HG03103 (cell line): ENCODE measurements at regions not wholly inside any gene's neighbourhood (a gene's known extent, or its start where the extent isn't known, plus 50 kb on each side); places are given as distances from the start of the nearest gene placed in this dataset.
"Not testable (repeated sequence)": the region's sequence is repeated elsewhere in the genome, so short reads cannot be mapped to it uniquely, and the experiment has no call there.

Source experiments
- ATAC-seq: cut with Tn5 transposase; IDR thresholded peaks from one replicate; pipeline ENCODE4 v1.9.1; 2021; ENCODE audit warnings: low read depth; ENCODE audit not compliant: unreplicated experiment

DNA sequence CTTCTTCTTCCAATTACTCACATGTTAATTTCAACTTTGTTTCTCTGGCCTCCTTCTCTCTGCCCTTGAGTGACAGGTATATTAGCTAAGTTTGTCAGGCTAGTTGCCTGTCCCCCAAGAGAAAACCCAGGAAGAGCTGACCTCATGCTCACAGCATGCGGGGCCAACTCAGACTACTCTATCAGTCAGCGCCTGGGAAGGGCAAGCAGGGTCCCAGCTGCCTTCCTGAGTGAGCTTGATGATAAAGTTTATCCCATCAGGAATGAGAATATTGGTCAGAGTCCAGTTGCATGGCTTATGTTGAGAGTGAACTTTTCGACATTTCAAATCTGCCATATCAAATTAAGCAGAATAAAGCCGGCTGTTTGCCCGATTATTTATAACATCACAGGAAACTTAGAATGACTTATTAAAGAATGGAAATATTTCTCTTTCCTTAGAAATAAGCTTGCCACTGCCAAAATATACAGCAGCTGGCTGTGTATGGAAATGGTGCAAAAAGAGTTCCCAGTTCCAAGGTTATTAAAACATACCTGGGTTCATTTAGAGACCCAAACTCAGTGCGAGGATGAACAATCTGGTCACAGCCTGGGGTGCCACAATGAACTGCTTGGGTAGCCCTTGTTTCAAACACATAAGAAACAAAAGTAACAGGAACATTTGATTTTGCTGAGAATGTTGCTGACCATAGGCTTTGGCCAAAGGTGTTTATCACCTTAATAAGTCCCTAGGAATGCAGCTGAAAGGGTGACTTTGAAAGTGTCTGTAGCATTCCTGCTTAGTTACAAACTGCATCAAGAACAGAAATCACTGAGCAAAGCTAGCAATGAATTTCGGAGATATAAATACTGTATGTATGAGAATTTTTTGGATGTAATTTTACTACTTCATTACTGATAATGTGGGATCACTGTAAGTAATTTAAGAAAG, 1553.8 kb upstream of the FLRT2 start:
- no peak for ATAC-seq

DNA sequence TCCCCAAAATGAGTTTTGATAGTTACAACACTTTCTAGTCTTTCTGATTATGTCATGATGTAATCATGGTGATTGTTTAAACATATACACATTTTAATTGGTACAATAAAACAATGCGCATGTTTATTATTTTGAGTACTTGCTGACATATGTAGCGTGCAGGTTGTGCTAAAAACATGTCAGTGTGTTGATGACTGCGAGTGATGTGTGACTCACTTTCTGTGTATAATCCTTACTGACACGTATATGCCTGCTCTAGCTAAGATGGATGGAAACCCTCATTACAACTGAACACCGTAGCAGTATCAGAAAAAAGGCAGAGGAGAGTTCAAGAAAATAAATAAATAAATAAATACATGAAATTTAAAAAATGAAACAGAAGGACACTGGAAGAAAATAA, 1552.4 kb upstream of the FLRT2 start:
- ATAC-seq: no peak

DNA sequence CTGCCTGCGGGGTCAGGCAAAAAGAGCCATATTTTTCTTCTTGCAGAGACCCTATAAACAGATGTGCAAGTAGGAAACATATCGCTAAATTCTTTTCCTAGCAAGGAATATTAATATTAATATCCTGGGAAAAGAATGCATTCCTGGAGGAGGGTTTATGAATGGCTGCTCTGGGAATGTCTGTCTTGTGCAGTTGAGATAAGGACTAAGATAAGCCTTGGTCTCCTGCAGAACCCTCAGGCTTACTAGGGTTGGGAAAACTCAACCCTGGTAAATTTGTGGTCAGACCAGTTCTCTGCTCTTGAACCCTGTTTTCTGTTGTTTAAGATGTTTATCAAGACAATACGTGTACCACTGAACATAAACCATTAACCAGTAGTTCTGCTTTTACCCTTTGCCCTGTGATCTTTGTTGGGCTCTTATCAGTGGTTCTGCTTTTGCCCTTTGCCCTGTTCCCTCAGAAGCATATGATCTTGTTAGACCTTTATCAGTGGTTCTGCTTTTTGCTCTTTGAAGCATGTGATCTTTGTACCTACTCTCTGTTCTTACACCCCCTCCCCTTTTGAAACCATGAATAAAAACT, 1548.2 kb upstream of the FLRT2 start:
- ATAC-seq: not testable (repeated sequence)

- no peak for ATAC-seq
Observed at GRCh38 chr14:83988275-83988674, 1541.7 kb upstream of the FLRT2 start.

GRCh38 chr14:83991666-83992065, 1538.3 kb upstream of the FLRT2 start:
- ATAC-seq: no peak

GRCh38 chr14:83992857-83993256, 1537.1 kb upstream of the FLRT2 start:
- no peak for ATAC-seq

DNA sequence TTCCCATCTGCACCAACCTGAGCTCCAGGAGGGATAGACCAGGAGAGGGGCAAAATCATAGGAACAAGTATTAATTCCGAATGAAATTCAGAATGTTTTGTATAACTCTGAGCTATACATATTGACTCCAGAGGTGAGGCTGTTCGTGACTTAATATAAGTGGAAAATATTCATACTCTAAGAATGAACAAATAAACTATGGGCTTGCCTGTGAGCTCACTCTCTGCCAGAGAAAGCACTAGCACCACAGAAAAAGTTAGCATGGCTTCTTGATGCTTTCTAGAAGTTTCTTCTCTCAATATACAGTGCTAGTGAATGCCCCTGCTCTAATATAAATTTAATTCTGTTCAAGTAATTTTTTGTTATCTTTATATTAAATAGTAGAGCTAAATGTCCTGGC, 1536.4 kb upstream of the FLRT2 start:
- ATAC-seq: no peak

- ATAC-seq: no peak
Observed at GRCh38 chr14:83994020-83994419, 1535.9 kb upstream of the FLRT2 start.

DNA sequence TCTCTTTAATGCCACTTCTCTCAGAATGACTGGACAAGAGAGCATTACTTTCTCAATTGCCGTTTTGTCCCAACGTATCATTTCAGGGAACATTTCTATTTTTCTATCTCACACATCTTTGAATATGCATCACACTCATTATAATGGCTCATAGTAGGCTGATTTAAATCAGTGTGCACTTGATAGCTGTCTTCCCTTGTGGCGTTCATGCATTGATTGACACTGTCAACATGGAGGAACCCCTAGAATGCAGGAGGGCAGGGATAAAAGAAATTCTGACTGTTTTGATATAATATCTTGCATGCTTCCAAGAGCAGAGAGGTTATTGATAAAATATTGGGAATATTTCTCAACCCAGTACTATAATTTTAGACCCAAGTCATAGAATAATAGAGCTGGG, 1528.9 kb upstream of the FLRT2 start:
- ATAC-seq: no peak

DNA sequence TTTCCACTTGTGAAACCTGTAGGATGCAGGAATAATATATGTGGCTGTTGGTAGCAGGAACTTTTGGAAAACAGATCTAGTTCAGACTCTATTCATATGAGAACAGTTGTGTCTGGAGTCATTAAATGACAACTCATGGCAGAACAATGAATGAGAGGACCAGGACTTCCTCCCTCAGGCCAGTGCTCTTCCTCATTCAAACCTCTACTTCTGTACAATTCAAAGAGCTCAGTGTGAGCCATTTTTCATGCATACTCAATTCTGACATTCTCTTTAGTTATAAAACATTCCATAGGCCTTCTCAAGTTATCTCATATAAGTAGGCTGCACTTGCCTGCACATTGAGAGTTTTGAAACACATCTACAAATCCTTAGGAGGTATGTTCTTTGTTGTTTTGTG, 1526.6 kb upstream of the FLRT2 start:
- no peak for ATAC-seq

DNA sequence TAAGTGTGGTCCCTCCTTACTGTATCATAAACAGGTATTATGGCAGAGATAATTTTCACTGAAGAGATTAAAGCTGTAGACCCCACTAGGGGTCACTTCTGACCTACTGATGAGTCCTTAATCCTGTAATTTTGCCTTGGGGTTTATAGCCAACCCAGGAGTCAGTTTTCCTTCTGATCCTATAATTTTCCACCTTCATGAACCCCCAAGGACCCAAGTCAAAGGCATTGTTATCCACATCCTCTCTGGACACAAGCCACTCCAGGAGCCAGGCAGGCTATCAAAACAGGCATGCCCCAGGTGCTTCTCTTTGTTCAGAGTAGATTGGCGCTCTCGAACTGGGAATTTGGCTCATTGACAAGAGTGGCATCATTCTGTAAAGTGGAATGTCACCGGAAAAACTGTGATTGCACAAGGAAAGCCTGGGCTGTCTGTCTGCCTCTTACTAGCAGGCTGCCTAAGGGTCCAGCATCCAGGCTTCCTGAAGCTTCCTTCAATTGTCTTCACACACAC, 1523.2 kb upstream of the FLRT2 start:
- no peak for ATAC-seq

- ATAC-seq: no peak
Observed at GRCh38 chr14:84013424-84013823, 1516.5 kb upstream of the FLRT2 start.

GRCh38 chr14:84017495-84017894, 1512.4 kb upstream of the FLRT2 start:
- ATAC-seq: no peak

DNA sequence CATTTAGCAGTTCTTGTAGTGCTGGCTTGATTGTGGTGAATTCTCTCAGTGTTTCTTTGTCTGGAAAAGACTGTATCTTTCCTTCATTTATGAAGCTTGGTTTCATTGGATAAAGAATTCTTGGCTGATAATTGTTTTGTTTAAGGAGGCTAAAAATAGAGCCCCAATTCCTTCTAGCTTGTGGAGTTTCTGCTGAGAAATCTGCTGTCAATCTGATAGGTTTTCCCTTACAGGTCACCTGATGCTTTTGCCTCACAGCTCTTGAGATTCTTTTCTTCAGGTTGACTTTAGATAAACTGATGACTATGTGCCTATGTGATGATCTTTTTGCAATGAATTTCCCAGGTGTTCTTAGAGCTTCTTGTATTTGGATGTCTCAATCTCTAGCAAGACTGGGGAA, 1508.5 kb upstream of the FLRT2 start:
- ATAC-seq: no peak

DNA sequence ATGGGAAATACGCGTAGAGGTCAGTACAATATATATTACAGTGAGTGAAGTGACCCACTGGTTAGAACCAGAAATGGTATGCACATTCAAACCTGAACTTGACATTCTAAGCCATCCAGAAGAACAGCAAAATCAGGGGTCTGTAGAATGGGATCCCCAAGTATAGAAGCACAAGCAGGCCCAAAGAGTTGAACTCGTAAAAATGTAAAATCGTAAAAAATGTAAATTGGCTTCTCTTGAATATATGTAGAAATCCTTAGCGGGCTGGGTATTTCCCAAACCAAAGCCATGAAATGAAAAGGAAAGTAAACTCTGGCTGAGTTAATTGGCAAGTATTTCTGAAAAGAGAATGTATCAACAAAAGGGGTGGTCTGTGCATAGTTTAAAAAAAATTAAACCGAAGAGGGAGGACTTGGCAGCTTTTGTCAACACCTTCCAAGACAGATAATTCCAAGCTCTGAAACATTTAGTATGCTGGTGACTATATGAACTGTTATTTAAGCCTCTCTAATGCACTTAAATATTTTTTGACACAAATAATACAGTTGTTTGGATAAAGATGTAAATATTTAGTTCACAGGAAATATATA, 1505.6 kb upstream of the FLRT2 start:
- ATAC-seq: no peak

DNA sequence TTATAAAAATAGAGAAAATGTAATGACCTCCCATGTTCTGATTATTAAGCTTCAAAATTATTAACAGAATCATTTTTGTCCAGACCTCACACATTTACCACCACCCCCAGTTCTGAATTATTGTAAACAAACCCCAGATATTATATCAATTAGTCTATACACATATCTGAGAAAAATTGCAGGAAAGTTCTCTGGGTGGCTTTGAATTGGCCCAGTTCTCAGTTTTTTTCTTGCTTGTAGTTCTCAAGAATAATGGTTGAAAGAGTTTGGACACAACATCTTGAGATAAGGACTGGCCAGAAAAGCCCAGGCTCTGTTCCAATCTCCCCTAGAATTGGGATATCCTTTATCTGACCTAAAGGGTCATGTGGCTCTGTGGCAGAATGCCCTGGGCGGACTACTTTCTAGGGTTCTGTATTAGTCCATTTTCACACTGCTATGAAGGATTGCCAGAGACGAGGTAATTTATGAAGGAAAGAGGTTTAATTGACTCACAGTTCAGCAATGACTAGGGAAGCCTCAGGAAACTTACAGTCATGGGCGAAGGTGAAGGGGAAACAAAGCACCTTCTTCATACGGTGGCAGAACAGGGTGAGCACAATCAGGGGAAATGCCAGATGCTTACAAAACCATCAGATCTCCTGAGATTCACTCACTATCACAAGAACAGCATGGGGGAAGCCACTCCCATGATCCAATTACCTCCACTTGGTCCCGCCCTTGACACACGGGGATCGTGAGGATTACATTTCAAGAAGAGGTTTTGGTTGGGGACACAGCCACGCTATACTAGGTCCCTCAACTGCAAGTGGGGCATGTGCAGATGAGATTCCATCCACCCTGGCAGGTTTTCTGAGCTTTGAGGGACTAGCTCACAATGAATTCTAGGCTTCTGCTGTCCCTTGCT, 1504.6 kb upstream of the FLRT2 start:
- no peak for ATAC-seq

DNA sequence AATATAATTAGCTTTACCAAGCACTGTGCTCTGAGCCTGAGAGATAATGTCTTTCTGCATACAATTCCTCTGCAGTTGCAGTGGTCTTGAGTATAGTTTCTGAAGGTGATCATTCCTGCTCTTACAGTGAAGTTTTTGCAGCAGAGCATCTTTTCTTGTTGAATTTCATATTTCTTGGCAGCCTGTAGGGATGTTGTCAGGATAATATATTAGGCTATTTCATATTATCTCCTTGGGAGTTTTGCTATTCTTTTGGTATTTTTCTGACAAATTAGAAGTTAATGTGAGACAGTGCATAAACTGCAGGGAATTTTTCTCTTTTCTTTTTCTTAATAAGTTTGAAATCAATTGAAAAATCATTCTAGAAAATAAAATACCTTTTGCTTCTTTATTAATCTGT, 1502.6 kb upstream of the FLRT2 start:
- ATAC-seq: no peak

DNA sequence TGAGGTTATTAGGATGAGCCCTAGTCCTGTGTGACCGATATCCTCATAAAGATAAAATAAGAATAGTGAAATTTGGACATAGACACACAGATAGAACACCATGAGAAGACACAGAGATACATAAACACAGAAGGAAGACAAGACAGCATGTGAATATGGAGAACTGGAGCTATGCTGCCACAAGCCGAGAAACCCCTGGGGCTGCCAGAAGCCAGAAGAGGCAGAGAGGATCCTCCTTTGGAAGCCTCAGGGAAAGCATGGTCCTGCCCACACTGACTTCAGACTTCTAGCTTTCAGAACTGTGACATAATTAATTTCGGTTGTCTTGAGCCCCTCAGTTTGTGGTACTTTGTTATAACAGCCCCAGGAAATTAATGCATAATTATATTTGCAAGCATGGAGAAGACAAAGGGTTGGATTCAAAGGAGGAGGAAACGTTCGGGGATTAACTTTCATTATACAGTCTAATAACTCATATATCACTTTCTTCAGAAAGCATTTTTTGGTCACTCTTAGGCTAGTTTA, 1501.8 kb upstream of the FLRT2 start:
- no peak for ATAC-seq

DNA sequence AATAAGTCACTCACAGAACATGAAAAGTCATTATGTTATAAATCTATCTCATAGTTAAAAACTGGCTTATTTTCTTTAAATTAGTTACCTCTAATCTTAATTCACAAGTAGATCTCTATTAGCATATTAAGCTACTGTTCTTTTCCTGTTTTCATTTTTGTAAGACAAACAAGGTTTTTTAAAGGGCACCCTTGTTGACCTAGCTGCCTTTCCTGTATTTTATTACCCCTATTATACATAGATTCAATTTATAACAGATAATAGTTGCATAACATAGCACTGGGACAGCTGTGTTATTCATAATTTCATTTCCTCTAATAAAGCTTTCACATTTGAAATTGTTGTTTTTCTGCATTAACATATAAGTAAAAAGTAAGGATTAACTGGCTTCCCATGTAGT, 1500.7 kb upstream of the FLRT2 start:
- no peak for ATAC-seq

- ATAC-seq: no peak
Observed at GRCh38 chr14:84029720-84030119, 1500.2 kb upstream of the FLRT2 start.
